Neural progenitor cell (in vitro differentiated cells): ENCODE measurements at regions not wholly inside any gene's neighbourhood (a gene's known extent, or its start where the extent isn't known, plus 50 kb on each side); places are given as distances from the start of the nearest gene placed in this dataset.

Source experiments
- EZH2phosphoT487 ChIP-seq: fragments of 200-600 bp; sonication (generic); IDR thresholded peaks from 2 replicates; pipeline ENCODE4 v1.6.1; 2017; ENCODE audit warnings: antibody characterized with exemption
- TF ChIP-seq, protein P1 (sequence below): fragments of 200-600 bp; sonication (generic); IDR thresholded peaks from 2 replicates; pipeline ENCODE4 v1.5.1; 2017; ENCODE audit warnings: antibody characterized with exemption, mild to moderate bottlenecking

DNA sequence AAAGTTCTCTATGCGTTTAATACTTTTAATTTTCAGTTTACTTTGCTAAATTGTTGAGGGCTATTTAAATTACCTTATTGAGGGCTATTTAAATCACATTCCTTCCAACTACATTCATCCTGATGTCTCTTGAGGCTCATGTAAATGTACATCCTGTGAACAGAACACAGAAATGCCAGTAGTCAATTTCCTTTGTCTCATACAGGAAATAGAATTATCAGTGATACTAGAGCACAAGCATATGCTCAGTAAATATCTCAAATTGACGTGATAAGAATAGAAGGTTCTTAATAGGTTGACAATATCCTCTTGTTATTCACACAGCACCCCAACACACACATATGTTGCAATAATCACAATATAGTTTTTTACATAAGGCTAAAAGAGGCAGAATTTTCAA, 449.0 kb downstream of the CYLC2 start:
- TF ChIP-seq, protein P1, sequence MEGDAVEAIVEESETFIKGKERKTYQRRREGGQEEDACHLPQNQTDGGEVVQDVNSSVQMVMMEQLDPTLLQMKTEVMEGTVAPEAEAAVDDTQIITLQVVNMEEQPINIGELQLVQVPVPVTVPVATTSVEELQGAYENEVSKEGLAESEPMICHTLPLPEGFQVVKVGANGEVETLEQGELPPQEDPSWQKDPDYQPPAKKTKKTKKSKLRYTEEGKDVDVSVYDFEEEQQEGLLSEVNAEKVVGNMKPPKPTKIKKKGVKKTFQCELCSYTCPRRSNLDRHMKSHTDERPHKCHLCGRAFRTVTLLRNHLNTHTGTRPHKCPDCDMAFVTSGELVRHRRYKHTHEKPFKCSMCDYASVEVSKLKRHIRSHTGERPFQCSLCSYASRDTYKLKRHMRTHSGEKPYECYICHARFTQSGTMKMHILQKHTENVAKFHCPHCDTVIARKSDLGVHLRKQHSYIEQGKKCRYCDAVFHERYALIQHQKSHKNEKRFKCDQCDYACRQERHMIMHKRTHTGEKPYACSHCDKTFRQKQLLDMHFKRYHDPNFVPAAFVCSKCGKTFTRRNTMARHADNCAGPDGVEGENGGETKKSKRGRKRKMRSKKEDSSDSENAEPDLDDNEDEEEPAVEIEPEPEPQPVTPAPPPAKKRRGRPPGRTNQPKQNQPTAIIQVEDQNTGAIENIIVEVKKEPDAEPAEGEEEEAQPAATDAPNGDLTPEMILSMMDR, result no peak
- TF ChIP-seq EZH2phosphoT487, result no peak
